Transverse colon (tissue), 3 donors: ENCODE measurements at regions not wholly inside any gene's neighbourhood (a gene's known extent, or its start where the extent isn't known, plus 50 kb on each side); places are given as distances from the start of the nearest gene placed in this dataset.

Experiments used
- EP300 ChIP-seq: sonication (generic); formaldehyde crosslinking; IDR thresholded peaks from one replicate; pipeline ENCODE4 v1.6.1; 2017; ENCODE audit warnings: antibody characterized with exemption, low read depth
- POLR2A ChIP-seq: fragments of 450-650 bp; IDR thresholded peaks from one replicate; pipeline ENCODE4 v1.6.1; 2016; ENCODE audit warnings: antibody characterized with exemption, mild to moderate bottlenecking, moderate library complexity
- TF ChIP-seq, protein P1 (sequence below), 5 experiments: fragments of 200-600 bp in 3 of 5; fragments of 450-650 bp in 2 of 5; sonication (generic) in 3 of 5; IDR thresholded peaks; 1 replicate in 2 of 5; 2 replicates in 3 of 5; pipeline ENCODE4 v1.5.1; 2016 to 2017; ENCODE audit warnings: antibody characterized with exemption in 5 of 5, inconsistent platforms in 3 of 5, mild to moderate bottlenecking in 2 of 5, moderate library complexity in 1 of 5

DNA sequence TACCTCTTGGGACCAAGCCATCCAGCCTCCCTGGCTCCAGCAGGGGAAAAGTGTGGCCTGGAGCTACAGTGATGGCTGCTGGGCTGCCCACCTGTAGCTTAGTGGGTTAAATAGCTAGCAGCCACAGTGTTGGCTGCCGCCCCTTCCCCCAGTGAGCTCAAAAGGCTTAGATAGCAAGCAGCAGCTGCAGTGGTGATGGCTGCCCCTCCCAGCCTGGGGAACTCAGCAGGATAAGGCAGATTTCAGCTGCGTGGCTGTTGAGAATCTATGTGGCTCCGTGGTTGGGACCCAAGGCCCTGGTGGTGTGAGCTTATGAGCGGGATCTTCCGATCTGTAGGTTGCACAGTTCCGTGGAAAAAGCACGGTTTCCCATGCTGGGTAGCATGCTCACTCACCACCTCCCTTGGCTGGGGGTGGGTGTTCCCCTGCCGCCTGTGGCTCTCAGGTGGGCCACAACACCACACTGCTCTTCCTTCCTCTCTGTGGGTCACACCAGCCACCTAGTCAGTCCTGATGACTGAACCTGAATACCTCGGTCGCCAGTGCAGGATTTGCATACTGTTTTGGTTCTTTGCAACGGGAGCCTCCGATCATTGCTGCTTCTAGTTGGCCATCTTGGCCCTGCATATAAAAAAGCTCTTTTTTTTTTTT lies 946.5 kb upstream of the FAM98A start:
- TF ChIP-seq, protein P1, sequence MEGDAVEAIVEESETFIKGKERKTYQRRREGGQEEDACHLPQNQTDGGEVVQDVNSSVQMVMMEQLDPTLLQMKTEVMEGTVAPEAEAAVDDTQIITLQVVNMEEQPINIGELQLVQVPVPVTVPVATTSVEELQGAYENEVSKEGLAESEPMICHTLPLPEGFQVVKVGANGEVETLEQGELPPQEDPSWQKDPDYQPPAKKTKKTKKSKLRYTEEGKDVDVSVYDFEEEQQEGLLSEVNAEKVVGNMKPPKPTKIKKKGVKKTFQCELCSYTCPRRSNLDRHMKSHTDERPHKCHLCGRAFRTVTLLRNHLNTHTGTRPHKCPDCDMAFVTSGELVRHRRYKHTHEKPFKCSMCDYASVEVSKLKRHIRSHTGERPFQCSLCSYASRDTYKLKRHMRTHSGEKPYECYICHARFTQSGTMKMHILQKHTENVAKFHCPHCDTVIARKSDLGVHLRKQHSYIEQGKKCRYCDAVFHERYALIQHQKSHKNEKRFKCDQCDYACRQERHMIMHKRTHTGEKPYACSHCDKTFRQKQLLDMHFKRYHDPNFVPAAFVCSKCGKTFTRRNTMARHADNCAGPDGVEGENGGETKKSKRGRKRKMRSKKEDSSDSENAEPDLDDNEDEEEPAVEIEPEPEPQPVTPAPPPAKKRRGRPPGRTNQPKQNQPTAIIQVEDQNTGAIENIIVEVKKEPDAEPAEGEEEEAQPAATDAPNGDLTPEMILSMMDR (IDR thresholded peaks at IDR 0.05): no peak
- no peak for TF ChIP-seq EP300
- TF ChIP-seq POLR2A: no peak
